IgD-negative memory B cell (primary cell): ENCODE measurements at regions not wholly inside any gene's neighbourhood (a gene's known extent, or its start where the extent isn't known, plus 50 kb on each side); places are given as distances from the start of the nearest gene placed in this dataset.
A peak's percentile ranks its signal among the peaks of the same experiment; 100 is the strongest.
"Not testable (repeated sequence)": the region's sequence is repeated elsewhere in the genome, so short reads cannot be mapped to it uniquely, and the experiment has no call there.

Experiments used
- H3K27ac Mint-ChIP-seq, 3 donors: one replicate each; pipeline ENCODE4 v1.8.0; 2020 to 2022; ENCODE audit warnings: mild to moderate bottlenecking in 3 of 3, mixed read lengths in 3 of 3, moderate library complexity in 1 of 3
- H3K27me3 Mint-ChIP-seq: one replicate; pipeline ENCODE4 v1.8.0; 2021; ENCODE audit warnings: mixed read lengths
- H3K36me3 Mint-ChIP-seq: one replicate; pipeline ENCODE4 v1.8.0; 2020; ENCODE audit warnings: mild to moderate bottlenecking, mixed read lengths
- H3K4me1 Mint-ChIP-seq, 3 donors: one replicate each; pipeline ENCODE4 v1.8.0; 2020 to 2022; ENCODE audit warnings: mixed read lengths in 3 of 3, mild to moderate bottlenecking in 1 of 3
- H3K4me3 Mint-ChIP-seq, 4 donors: one replicate each; pipeline ENCODE4 v1.8.0; 2020 to 2022; ENCODE audit warnings: mild to moderate bottlenecking in 4 of 4, mixed read lengths in 4 of 4, moderate library complexity in 3 of 4
- H3K9me3 Mint-ChIP-seq, 3 donors: one replicate each; pipeline ENCODE4 v1.8.0; 2020 to 2021; ENCODE audit warnings: mixed read lengths in 3 of 3, mild to moderate bottlenecking in 1 of 3

GRCh38 chr16:13838401-13839190, 81.4 kb upstream of the ERCC4 start:
- no peak overlapping the region for H3K27ac Mint-ChIP-seq
- peaks cover 0 to 3% (median 0%) of the 10 kb centered on the region in 3 donors for H3K4me1 Mint-ChIP-seq
- H3K36me3 Mint-ChIP-seq = no peaks in the 10 kb centered on the region
- H3K9me3 Mint-ChIP-seq = peaks cover 0 to 3% (median 0%) of the 10 kb centered on the region in 3 donors
- H3K4me3 Mint-ChIP-seq = no peak overlapping the region
- peaks cover 3% of the 10 kb centered on the region for H3K27me3 Mint-ChIP-seq

- Mint-ChIP-seq H3K4me3 (no peak overlapping the region), H3K36me3 (no peaks in the 10 kb centered on the region), H3K9me3 (peaks cover 0 to 3% (median 0%) of the 10 kb centered on the region in 3 donors), H3K27ac (no peak overlapping the region), H3K27me3 (peaks cover 3% of the 10 kb centered on the region), H3K4me1 (peaks cover 0 to 3% (median 0%) of the 10 kb centered on the region in 3 donors)
Observed at GRCh38 chr16:13839577-13839976, 80.4 kb upstream of the ERCC4 start.

GRCh38 chr16:13845232-13845631, 74.7 kb upstream of the ERCC4 start:
- Mint-ChIP-seq H3K27ac (no peak overlapping the region), H3K36me3 (peaks cover 2% of the 10 kb centered on the region), H3K9me3 (peaks cover 2 to 10% (median 6%) of the 10 kb centered on the region in 3 donors), H3K4me3 (no peak overlapping the region), H3K4me1 (peaks cover 0 to 3% (median 0%) of the 10 kb centered on the region in 3 donors), H3K27me3 (peaks cover 14% of the 10 kb centered on the region)

- Mint-ChIP-seq H3K4me3 (no peak overlapping the region), H3K27ac (no peak overlapping the region), H3K36me3 (peaks cover 2% of the 10 kb centered on the region), H3K4me1 (no peaks in the 10 kb centered on the region), H3K27me3 (peaks cover 10% of the 10 kb centered on the region), H3K9me3 (peaks cover 4 to 10% (median 6%) of the 10 kb centered on the region in 3 donors)
Observed at GRCh38 chr16:13848795-13849194, 71.2 kb upstream of the ERCC4 start.

GRCh38 chr16:13850173-13850572, 69.8 kb upstream of the ERCC4 start:
- H3K4me1 Mint-ChIP-seq, H3K27me3 Mint-ChIP-seq, H3K9me3 Mint-ChIP-seq, H3K27ac Mint-ChIP-seq, H3K36me3 Mint-ChIP-seq, H3K4me3 Mint-ChIP-seq: not testable (repeated sequence)

- Mint-ChIP-seq H3K36me3 (peaks cover 2% of the 10 kb centered on the region), H3K27ac (no peak overlapping the region), H3K9me3 (peaks cover 0 to 3% (median 2%) of the 10 kb centered on the region in 3 donors), H3K4me1 (no peaks in the 10 kb centered on the region), H3K4me3 (no peak overlapping the region), H3K27me3 (peaks cover 7% of the 10 kb centered on the region)
Observed at GRCh38 chr16:13852827-13853226, 67.1 kb upstream of the ERCC4 start.

- peaks cover 0 to 4% (median 1%) of the 10 kb centered on the region in 3 donors for H3K9me3 Mint-ChIP-seq
- H3K4me3 Mint-ChIP-seq = no peak overlapping the region
- H3K36me3 Mint-ChIP-seq = no peaks in the 10 kb centered on the region
- no peak overlapping the region for H3K27ac Mint-ChIP-seq
- no peaks in the 10 kb centered on the region for H3K4me1 Mint-ChIP-seq
- H3K27me3 Mint-ChIP-seq = peaks cover 1% of the 10 kb centered on the region
Observed at GRCh38 chr16:13856398-13856797, 63.6 kb upstream of the ERCC4 start.

GRCh38 chr16:13856811-13857511, 63.0 kb upstream of the ERCC4 start:
- Mint-ChIP-seq H3K9me3 (peaks cover 0 to 5% (median 0%) of the 10 kb centered on the region in 3 donors), H3K27ac (no peak overlapping the region), H3K27me3 (peaks cover 1% of the 10 kb centered on the region), H3K4me1 (no peaks in the 10 kb centered on the region), H3K4me3 (no peak overlapping the region), H3K36me3 (no peaks in the 10 kb centered on the region)

- H3K9me3 Mint-ChIP-seq = peaks cover 2 to 10% (median 4%) of the 10 kb centered on the region in 3 donors
- no peak overlapping the region for H3K4me3 Mint-ChIP-seq
- no peaks in the 10 kb centered on the region for H3K36me3 Mint-ChIP-seq
- no peak overlapping the region for H3K27ac Mint-ChIP-seq
- H3K4me1 Mint-ChIP-seq = peaks cover 0 to 2% (median 0%) of the 10 kb centered on the region in 3 donors
- peaks cover 1% of the 10 kb centered on the region for H3K27me3 Mint-ChIP-seq
Observed at GRCh38 chr16:13858873-13859580, 60.9 kb upstream of the ERCC4 start.

GRCh38 chr16:13863075-13863765, 56.7 kb upstream of the ERCC4 start:
- H3K4me3 Mint-ChIP-seq = no peak overlapping the region

GRCh38 chr16:13864689-13865088, 55.3 kb upstream of the ERCC4 start:
- H3K4me1 Mint-ChIP-seq = peaks cover 0 to 7% (median 5%) of the 10 kb centered on the region in 3 donors
- peaks cover 7 to 17% (median 9%) of the 10 kb centered on the region in 3 donors for H3K9me3 Mint-ChIP-seq
- peaks cover 1% of the 10 kb centered on the region for H3K36me3 Mint-ChIP-seq
- H3K27me3 Mint-ChIP-seq = peaks cover 5% of the 10 kb centered on the region
- H3K27ac Mint-ChIP-seq = no peak overlapping the region
- peak overlapping the region in 2 of 4 donors; percentile 25 to 51 for H3K4me3 Mint-ChIP-seq

More at GRCh38 chr16:13863075-13863765, 56.7 kb upstream of the ERCC4 start:
- peaks cover 0 to 7% (median 5%) of the 10 kb centered on the region in 3 donors for H3K4me1 Mint-ChIP-seq
- peaks cover 1% of the 10 kb centered on the region for H3K36me3 Mint-ChIP-seq
- H3K27ac Mint-ChIP-seq = no peak overlapping the region
- H3K9me3 Mint-ChIP-seq = peaks cover 7 to 17% (median 9%) of the 10 kb centered on the region in 3 donors
- no peaks in the 10 kb centered on the region for H3K27me3 Mint-ChIP-seq

- Mint-ChIP-seq H3K36me3 (peaks cover 3% of the 10 kb centered on the region), H3K9me3 (peaks cover 7 to 17% (median 13%) of the 10 kb centered on the region in 3 donors), H3K27me3 (peaks cover 9% of the 10 kb centered on the region), H3K27ac (no peak overlapping the region), H3K4me3 (no peak overlapping the region), H3K4me1 (peaks cover 0 to 7% (median 5%) of the 10 kb centered on the region in 3 donors)
Observed at GRCh38 chr16:13866073-13866472, 53.9 kb upstream of the ERCC4 start.
